ENCODE measurements at regions not wholly inside any gene's neighbourhood (a gene's known extent, or its start where the extent isn't known, plus 50 kb on each side); places are given as distances from the start of the nearest gene placed in this dataset.

DNA sequence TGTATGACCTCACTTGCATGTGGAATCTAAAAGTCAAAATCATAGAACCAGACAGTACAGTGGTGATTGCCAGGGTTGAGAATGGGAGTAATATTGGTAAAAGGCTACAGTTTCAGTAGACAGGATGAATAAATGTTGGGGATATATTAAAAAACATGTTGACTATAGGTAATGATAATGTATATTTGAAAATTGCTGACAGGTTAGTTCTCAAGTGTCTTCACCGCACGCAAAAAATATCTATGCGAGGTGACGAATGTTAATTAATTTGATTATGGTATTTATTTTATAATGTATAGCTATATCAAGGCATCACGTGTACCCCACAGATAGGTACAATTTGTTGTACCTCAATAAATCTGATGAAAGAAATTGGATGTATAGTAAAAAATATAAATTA lies 909.6 kb upstream of the NDST4 start:
- Mint-ChIP-seq H3K4me1 (no peaks in the 10 kb centered on the region), H3K27me3 (ENCODE audit: low read depth in 3 of 3) (no peaks in the 10 kb centered on the region), H3K9me3 (peaks cover 0 to 32% (median 18%) of the 10 kb centered on the region in 7 donors), H3K27ac (no peak overlapping the region), H3K4me3 (no peak overlapping the region), H3K36me3 (no peaks in the 10 kb centered on the region)
- no peak overlapping the region for H3K4me3 ChIP-seq (replicated peaks in 1 of 3; ENCODE audit: low read depth in 2 of 3, low read length in 3 of 3)
- no peaks in the 10 kb centered on the region for H3K27me3 ChIP-seq (ENCODE audit: control insufficient read depth in 2 of 2, insufficient read depth in 2 of 2, low read length in 2 of 2)
- H3K36me3 ChIP-seq (replicated peaks in 1 of 2; ENCODE audit: control insufficient read depth in 1 of 2, insufficient read depth in 2 of 2, low read length in 2 of 2): no peaks in the 10 kb centered on the region
- TF ChIP-seq, protein P1, sequence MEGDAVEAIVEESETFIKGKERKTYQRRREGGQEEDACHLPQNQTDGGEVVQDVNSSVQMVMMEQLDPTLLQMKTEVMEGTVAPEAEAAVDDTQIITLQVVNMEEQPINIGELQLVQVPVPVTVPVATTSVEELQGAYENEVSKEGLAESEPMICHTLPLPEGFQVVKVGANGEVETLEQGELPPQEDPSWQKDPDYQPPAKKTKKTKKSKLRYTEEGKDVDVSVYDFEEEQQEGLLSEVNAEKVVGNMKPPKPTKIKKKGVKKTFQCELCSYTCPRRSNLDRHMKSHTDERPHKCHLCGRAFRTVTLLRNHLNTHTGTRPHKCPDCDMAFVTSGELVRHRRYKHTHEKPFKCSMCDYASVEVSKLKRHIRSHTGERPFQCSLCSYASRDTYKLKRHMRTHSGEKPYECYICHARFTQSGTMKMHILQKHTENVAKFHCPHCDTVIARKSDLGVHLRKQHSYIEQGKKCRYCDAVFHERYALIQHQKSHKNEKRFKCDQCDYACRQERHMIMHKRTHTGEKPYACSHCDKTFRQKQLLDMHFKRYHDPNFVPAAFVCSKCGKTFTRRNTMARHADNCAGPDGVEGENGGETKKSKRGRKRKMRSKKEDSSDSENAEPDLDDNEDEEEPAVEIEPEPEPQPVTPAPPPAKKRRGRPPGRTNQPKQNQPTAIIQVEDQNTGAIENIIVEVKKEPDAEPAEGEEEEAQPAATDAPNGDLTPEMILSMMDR (IDR thresholded peaks at IDR 0.05): no peak
- no peaks in the 10 kb centered on the region for H3K4me1 ChIP-seq (ENCODE audit: control insufficient read depth in 1 of 2, insufficient read depth in 2 of 2, low read length in 2 of 2)
- peaks cover 15 to 21% of the 10 kb centered on the region in 2 donors for H3K9me3 ChIP-seq (replicated peaks in 1 of 2; ENCODE audit: control insufficient read depth in 1 of 2, insufficient read depth in 1 of 2, low read length in 2 of 2)
- H3K79me2 ChIP-seq (ENCODE audit: insufficient read depth, low read length): no peaks in the 10 kb centered on the region
- no peak overlapping the region for H3K9ac ChIP-seq (ENCODE audit: insufficient read depth, low read length, poor library complexity, severe bottlenecking)
- H3K4me2 ChIP-seq (replicated peaks; ENCODE audit: extremely low read depth, low read length, poor library complexity, severe bottlenecking): no peak overlapping the region
- H2AFZ ChIP-seq (ENCODE audit: insufficient read depth, low read depth, low read length, poor library complexity, severe bottlenecking): no peak overlapping the region
- intact Hi-C loops (cut with micrococcal nuclease): no loop called here
- no peak overlapping the region for H3K27ac ChIP-seq (ENCODE audit: low read depth in 1 of 2, low read length in 2 of 2)
- H4K20me1 ChIP-seq (ENCODE audit: insufficient read depth, low read length): no peaks in the 10 kb centered on the region
- DNase-seq: no peak
- no CpG with 5 or more reads among the region's 5 CpGs for WGBS (ENCODE audit: insufficient coverage)

DNA sequence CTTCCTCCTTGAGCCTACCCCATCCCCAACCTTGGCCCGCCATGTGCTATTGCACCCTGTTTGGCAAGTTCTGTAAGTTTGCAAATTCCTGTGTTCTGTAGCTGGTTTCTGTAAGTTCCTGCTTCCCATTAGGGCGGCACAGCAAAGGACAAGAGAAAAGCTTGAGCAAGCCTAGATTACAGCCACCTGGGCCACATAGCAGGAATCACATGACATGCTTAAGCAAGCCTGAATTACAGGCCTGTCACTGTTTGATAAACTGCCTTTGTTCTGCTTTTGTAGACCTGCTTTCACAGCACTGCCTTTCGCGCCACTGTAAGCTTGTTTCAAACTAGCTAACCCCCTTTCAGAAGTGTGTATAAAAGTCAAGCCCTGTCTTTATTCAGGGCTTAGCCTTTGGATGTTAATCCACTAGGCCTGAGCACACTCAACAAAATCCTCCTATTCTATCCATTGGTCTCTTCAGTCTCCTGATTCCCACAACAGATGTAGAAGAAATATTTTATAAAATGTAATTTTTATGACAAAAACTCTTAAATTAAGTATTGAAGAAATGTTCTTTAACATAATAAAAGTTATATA lies 906.8 kb upstream of the NDST4 start:
- H3K36me3 Mint-ChIP-seq: no peaks in the 10 kb centered on the region
- peaks cover 0 to 4% (median 0%) of the 10 kb centered on the region in 3 donors for H3K27me3 Mint-ChIP-seq (ENCODE audit: low read depth in 3 of 3)
- Histone ChIP-seq H3K9ac (ENCODE audit: insufficient read depth, low read length, poor library complexity, severe bottlenecking) (no peak overlapping the region), H3K4me1 (ENCODE audit: control insufficient read depth in 1 of 2, insufficient read depth in 2 of 2, low read length in 2 of 2) (no peaks in the 10 kb centered on the region), H4K20me1 (ENCODE audit: insufficient read depth, low read length) (no peaks in the 10 kb centered on the region), H3K79me2 (ENCODE audit: insufficient read depth, low read length) (no peaks in the 10 kb centered on the region), H3K27me3 (ENCODE audit: control insufficient read depth in 2 of 2, insufficient read depth in 2 of 2, low read length in 2 of 2) (no peaks in the 10 kb centered on the region), H3K9me3 (replicated peaks in 1 of 2; ENCODE audit: control insufficient read depth in 1 of 2, insufficient read depth in 1 of 2, low read length in 2 of 2) (peaks cover 35 to 48% of the 10 kb centered on the region in 2 donors), H3K4me3 (replicated peaks in 1 of 3; ENCODE audit: low read depth in 2 of 3, low read length in 3 of 3) (no peak overlapping the region), H3K4me2 (replicated peaks; ENCODE audit: extremely low read depth, low read length, poor library complexity, severe bottlenecking) (no peak overlapping the region), H3K27ac (ENCODE audit: low read depth in 1 of 2, low read length in 2 of 2) (no peak overlapping the region), H3K36me3 (replicated peaks in 1 of 2; ENCODE audit: control insufficient read depth in 1 of 2, insufficient read depth in 2 of 2, low read length in 2 of 2) (no peaks in the 10 kb centered on the region), H2AFZ (ENCODE audit: insufficient read depth, low read depth, low read length, poor library complexity, severe bottlenecking) (no peak overlapping the region)
- no peak for DNase-seq
- peaks cover 14 to 44% (median 36%) of the 10 kb centered on the region in 7 donors for H3K9me3 Mint-ChIP-seq
- intact Hi-C loops (cut with micrococcal nuclease): no loop called here
- no peak overlapping the region for H3K27ac Mint-ChIP-seq
- 63% methylated on average over 3 of the region's 4 CpGs for WGBS (ENCODE audit: insufficient coverage)
- TF ChIP-seq, protein P1 (IDR thresholded peaks at IDR 0.05): no peak
- H3K4me3 Mint-ChIP-seq: no peak overlapping the region
- no peaks in the 10 kb centered on the region for H3K4me1 Mint-ChIP-seq

Measured in CD14-positive monocyte (primary cell).